Memory B cell (primary cell): ENCODE measurements at regions not wholly inside any gene's neighbourhood (a gene's known extent, or its start where the extent isn't known, plus 50 kb on each side); places are given as distances from the start of the nearest gene placed in this dataset.

Source experiments
- ATAC-seq: fragments of 150-1000 bp; cut with Tn5 transposase; 2 replicates; pipeline ENCODE4 v1.10.0; 2021; ENCODE audit warnings: low read depth, mild to moderate bottlenecking, moderate library complexity
- DNase-seq, 2 donors: peaks; one replicate each; pipeline ENCODE4 v3.0.0; 2022; ENCODE audit warnings: low spot score in 2 of 2
- H3K27ac Mint-ChIP-seq: one replicate; pipeline ENCODE4 v1.8.0; 2022; ENCODE audit warnings: mild to moderate bottlenecking, moderate library complexity, mixed read lengths
- H3K27me3 Mint-ChIP-seq: one replicate; pipeline ENCODE4 v1.8.0; 2022; ENCODE audit warnings: mixed read lengths
- H3K36me3 Mint-ChIP-seq: one replicate; pipeline ENCODE4 v1.8.0; 2022; ENCODE audit warnings: mild to moderate bottlenecking, mixed read lengths
- H3K4me1 Mint-ChIP-seq: one replicate; pipeline ENCODE4 v1.8.0; 2022; ENCODE audit warnings: mixed read lengths
- H3K4me3 Mint-ChIP-seq: one replicate; pipeline ENCODE4 v1.8.0; 2022; ENCODE audit warnings: mild to moderate bottlenecking, moderate library complexity, mixed read lengths
- H3K9me3 Mint-ChIP-seq: one replicate; pipeline ENCODE4 v1.8.0; 2022; ENCODE audit warnings: mixed read lengths

DNA sequence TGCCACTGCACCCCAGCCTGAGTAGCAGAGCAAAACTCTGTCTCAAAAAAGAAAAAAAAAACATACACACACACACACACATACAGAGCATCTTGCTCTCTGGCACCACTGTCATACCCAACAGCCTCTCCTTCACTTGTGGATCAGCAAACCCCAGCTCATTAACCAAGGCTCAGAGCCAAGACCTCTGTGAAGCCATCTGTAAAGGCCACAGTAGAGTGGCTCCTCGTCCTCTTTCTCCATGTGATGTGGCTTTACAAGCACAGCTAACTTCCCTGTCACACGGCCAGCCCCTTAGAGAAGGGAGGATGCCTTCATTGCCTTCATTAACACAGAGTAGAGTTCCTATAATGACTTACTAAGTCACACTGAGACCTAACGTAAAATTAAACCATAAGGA lies 62.7 kb upstream of the LSM14A start:
- no peak overlapping the region for H3K4me3 Mint-ChIP-seq
- no peak overlapping the region for H3K27ac Mint-ChIP-seq
- ATAC-seq (no peak), DNase-seq (no peak)
- peaks cover 1% of the 10 kb centered on the region for H3K36me3 Mint-ChIP-seq
- H3K9me3 Mint-ChIP-seq = no peaks in the 10 kb centered on the region
- peaks cover 9% of the 10 kb centered on the region for H3K27me3 Mint-ChIP-seq
- H3K4me1 Mint-ChIP-seq = no peaks in the 10 kb centered on the region

DNA sequence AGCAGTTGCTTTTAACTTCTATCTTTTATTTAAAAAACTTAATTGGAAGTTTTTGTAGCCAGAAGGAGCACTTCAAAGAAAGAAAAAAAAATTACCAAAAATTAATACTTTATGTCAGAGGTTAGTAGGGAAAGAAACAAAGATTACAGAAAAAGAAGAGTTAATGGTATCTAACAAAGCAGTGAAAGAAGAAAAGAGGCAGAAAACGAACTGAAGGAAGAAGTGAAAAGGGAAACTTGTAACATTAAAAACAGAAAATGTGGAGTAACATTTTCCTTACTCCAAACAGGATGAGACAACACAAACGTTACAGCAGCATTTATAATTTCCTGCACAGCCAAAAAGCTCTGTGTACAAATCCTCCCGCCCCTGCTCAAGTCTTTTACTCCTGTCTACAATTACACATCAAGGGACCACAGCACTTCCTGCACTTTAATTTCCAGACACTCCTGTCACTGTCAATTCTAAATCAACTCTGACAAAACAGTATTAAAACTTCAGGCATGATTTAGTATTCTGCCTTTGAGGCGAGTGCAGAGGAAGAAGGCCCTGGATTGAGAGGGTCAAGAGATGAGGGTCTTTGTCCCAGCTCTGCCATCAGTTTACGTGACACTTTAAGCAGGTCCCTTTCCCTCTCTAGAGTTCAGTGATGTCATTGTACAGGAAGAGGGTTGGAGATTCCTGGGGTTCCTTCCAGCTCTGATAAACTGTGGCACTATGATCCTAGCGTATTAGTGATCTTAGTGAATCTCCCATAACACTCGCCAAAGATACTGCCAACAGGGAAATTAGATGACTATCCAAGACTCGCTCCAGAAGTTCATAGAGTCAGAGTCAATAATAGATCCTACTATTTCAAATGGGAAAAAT lies 53.2 kb upstream of the LSM14A start:
- ATAC-seq (no peak), DNase-seq (no peak)
- Mint-ChIP-seq H3K9me3 (no peaks in the 10 kb centered on the region), H3K4me1 (no peaks in the 10 kb centered on the region), H3K36me3 (no peaks in the 10 kb centered on the region), H3K4me3 (no peak overlapping the region), H3K27ac (no peak overlapping the region), H3K27me3 (peaks cover 4% of the 10 kb centered on the region)

DNA sequence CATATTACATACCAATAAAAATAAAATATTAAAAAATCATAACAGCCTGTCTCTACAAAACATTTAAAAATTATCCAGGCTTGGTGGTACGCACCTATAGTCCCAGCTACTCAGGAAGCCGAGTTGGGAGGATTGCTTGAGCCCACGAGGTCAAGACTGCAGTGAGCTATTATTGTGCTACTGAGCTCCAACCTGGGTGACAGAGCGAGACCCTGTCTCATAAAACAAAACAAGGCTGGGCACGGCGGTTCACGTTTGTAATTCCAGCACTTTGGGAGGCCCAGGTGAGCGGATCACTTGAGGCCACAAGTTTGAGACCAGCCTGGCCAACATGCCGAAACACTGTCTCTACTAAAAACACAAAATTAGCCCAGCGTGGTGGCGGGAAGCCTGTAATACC lies 52.2 kb upstream of the LSM14A start:
- DNase-seq (no peak), ATAC-seq (no peak)
- Mint-ChIP-seq H3K9me3 (no peaks in the 10 kb centered on the region), H3K27ac (no peak overlapping the region), H3K36me3 (no peaks in the 10 kb centered on the region), H3K4me1 (no peaks in the 10 kb centered on the region), H3K27me3 (peaks cover 4% of the 10 kb centered on the region), H3K4me3 (no peak overlapping the region)

DNA sequence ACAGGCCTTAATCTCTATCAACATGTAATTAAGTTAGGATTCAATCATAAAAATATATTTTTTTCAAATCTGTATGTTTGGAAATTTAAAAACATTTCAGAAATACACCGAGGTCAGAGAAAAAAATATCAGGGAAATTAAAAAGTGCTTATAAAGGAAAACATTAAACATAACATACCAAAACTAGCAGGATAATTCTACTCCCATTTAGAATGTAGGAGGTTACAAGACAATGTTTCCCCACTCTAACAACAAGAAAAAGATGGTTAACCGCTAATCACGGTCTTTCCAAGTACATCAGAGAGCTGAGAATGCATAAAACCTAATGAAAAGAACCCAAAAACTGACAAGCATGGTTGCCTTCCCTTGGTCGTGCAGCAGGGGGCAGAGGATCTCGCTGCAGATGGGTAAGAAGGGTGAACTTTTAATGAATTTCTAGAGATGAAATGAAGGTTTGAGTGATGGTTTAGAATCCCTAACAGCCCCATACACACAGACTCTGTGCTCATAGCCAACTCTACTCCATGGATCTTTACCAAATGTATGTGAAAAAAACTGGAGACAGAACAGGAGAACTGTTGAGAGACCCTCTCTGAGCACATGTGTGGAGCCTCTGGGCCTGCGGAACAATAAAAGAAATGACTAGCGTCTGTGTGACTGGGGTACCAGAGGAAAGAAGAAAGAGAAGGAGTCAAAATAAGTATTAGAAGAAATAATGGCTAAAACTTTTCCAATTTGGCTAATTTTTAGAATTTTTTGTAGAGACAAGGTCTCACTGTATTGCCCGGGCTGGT lies 51.3 kb upstream of the LSM14A start:
- Mint-ChIP-seq H3K9me3 (no peaks in the 10 kb centered on the region), H3K4me1 (no peaks in the 10 kb centered on the region), H3K4me3 (no peak overlapping the region), H3K36me3 (no peaks in the 10 kb centered on the region), H3K27ac (no peak overlapping the region), H3K27me3 (peaks cover 2% of the 10 kb centered on the region)
- DNase-seq (peak; percentile 16 to 20), ATAC-seq (peak; percentile 38)
